SK-N-SH treated with all-trans-retinoic acid at 6 μM for 48 hours (cell line): ENCODE measurements at regions not wholly inside any gene's neighbourhood (a gene's known extent, or its start where the extent isn't known, plus 50 kb on each side); places are given as distances from the start of the nearest gene placed in this dataset.

Experiments used
- ATAC-seq: fragments of 200-7000 bp; cut with Tn5 transposase; 3 replicates; pipeline ENCODE4 v1.9.1; 2020; ENCODE audit warnings: mild to moderate bottlenecking, moderate library complexity
- BACH2 ChIP-seq: fragments of 250-450 bp; sonication (Bioruptor Pico); IDR thresholded peaks from 2 replicates; pipeline ENCODE4 v1.9.0; 2021; ENCODE audit warnings: mild to moderate bottlenecking, borderline replicate concordance
- CSDC2 ChIP-seq: fragments of 250-450 bp; sonication (Bioruptor Pico); IDR thresholded peaks from 2 replicates; pipeline ENCODE4 v1.5.0; 2020; ENCODE audit warnings: mild to moderate bottlenecking, moderate library complexity
- CSRNP3 ChIP-seq: fragments of 250-450 bp; sonication (Bioruptor Pico); IDR thresholded peaks from 2 replicates; pipeline ENCODE4 v1.5.1; 2021; ENCODE audit warnings: mild to moderate bottlenecking, moderate library complexity
- ESRRG ChIP-seq: fragments of 250-450 bp; sonication (Bioruptor Pico); IDR thresholded peaks from 2 replicates; pipeline ENCODE4 v1.6.1; 2021; ENCODE audit warnings: mild to moderate bottlenecking
- GLIS3 ChIP-seq: fragments of 250-450 bp; sonication (Bioruptor Pico); IDR thresholded peaks from 2 replicates; pipeline ENCODE4 v1.5.0; 2020; ENCODE audit warnings: mild to moderate bottlenecking, moderate library complexity
- ISL1 ChIP-seq: fragments of 250-450 bp; sonication (Bioruptor Pico); IDR thresholded peaks from 2 replicates; pipeline ENCODE4 v2.1.2; 2022; ENCODE audit warnings: mild to moderate bottlenecking, moderate library complexity
- OSR1 ChIP-seq: fragments of 250-450 bp; sonication (Bioruptor Pico); IDR thresholded peaks from 2 replicates; pipeline ENCODE4 v1.8.0; 2022; ENCODE audit warnings: moderate library complexity, mild to moderate bottlenecking, inconsistent platforms
- PATZ1 ChIP-seq: fragments of 250-450 bp; sonication (Bioruptor Pico); IDR thresholded peaks from 2 replicates; pipeline ENCODE4 v1.8.0; 2020; ENCODE audit warnings: mild to moderate bottlenecking, moderate library complexity, borderline replicate concordance
- POU6F1 ChIP-seq: fragments of 250-450 bp; sonication (Bioruptor Pico); IDR thresholded peaks from 2 replicates; pipeline ENCODE4 v1.8.0; 2021; ENCODE audit warnings: low read depth, mild to moderate bottlenecking, moderate library complexity, borderline replicate concordance
- PPARA ChIP-seq: fragments of 250-450 bp; sonication (Bioruptor Pico); IDR thresholded peaks from 2 replicates; pipeline ENCODE4 v1.5.0; 2020; ENCODE audit warnings: mild to moderate bottlenecking, borderline replicate concordance
- RARB ChIP-seq: fragments of 250-450 bp; sonication (Bioruptor Pico); IDR thresholded peaks from 2 replicates; pipeline ENCODE4 v1.8.0; 2021; ENCODE audit warnings: mild to moderate bottlenecking, moderate library complexity
- SNAI2 ChIP-seq: fragments of 250-450 bp; sonication (Bioruptor Pico); IDR thresholded peaks from 2 replicates; pipeline ENCODE4 v1.5.0; 2020; ENCODE audit warnings: mild to moderate bottlenecking, moderate library complexity
- TCF4 ChIP-seq: fragments of 250-450 bp; sonication (Bioruptor Pico); IDR thresholded peaks from 2 replicates; pipeline ENCODE4 v1.8.0; 2021; ENCODE audit warnings: mild to moderate bottlenecking, moderate library complexity, borderline replicate concordance
- TOX ChIP-seq: fragments of 250-450 bp; sonication (Bioruptor Pico); IDR thresholded peaks from 2 replicates; pipeline ENCODE4 v1.8.0; 2021; ENCODE audit warnings: mild to moderate bottlenecking, moderate library complexity, borderline replicate concordance
- TSHZ2 ChIP-seq: fragments of 250-450 bp; sonication (Bioruptor Pico); IDR thresholded peaks from 2 replicates; pipeline ENCODE4 v1.5.0; 2020; ENCODE audit warnings: mild to moderate bottlenecking, moderate library complexity
- ZFP3 ChIP-seq: fragments of 250-450 bp; sonication (Bioruptor Pico); IDR thresholded peaks from 2 replicates; pipeline ENCODE4 v1.5.0; 2020; ENCODE audit warnings: mild to moderate bottlenecking, moderate library complexity
- ZFP30 ChIP-seq: fragments of 450-650 bp; formaldehyde crosslinking; IDR thresholded peaks from 2 replicates; pipeline ENCODE4 v1.5.0; 2022; ENCODE audit warnings: mild to moderate bottlenecking, moderate library complexity
- ZNF565 ChIP-seq: fragments of 450-650 bp; formaldehyde crosslinking; conservative IDR thresholded peaks from 2 replicates; pipeline ENCODE4 v1.5.0; 2020; ENCODE audit warnings: low read depth, mild to moderate bottlenecking, moderate library complexity
- ZNF70 ChIP-seq: fragments of 450-650 bp; formaldehyde crosslinking; IDR thresholded peaks from 2 replicates; pipeline ENCODE4 v1.5.0; 2020; ENCODE audit warnings: mild to moderate bottlenecking, moderate library complexity
- ZNF8 ChIP-seq: fragments of 450-650 bp; formaldehyde crosslinking; IDR thresholded peaks from 2 replicates; pipeline ENCODE4 v1.5.0; 2020; ENCODE audit warnings: mild to moderate bottlenecking, moderate library complexity
- TF ChIP-seq, protein P1 (sequence below): fragments of 250-450 bp; sonication (Bioruptor Pico); IDR thresholded peaks from 2 replicates; pipeline ENCODE4 v1.5.1; 2020; ENCODE audit warnings: low read depth, mild to moderate bottlenecking, moderate library complexity

DNA sequence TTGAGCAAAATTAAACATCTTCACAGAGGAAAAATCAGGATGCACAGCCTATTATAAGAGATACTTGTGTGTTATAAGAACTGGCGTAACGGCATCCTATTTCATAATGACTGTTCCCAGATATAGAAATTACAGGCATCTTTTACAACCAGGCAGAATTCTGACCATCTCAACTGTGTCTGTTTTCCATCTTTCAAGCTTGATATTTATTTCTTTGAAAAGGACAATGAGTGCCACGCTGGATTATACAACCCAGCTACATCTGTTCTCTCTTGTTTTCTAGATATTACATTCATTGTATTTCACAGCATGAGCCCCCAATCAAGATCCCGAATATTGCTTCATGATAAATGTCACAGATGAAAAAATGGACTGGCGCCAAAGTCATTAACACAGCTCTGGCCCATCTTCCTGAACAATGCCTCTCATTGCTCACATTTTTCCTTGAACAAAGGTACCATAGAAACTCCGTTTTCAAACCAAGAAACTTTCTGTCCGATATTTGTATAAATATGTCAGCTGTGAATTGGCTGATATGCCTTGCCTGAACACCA lies 420.6 kb downstream of the TBL1XR1 start:
- no peak for TF ChIP-seq TOX (CRISPR knock-in tag)
- TF ChIP-seq ZFP3 (CRISPR knock-in tag), result no peak
- TF ChIP-seq BACH2 (CRISPR knock-in tag), result no peak
- TF ChIP-seq GLIS3 (CRISPR knock-in tag), result no peak
- no peak for TF ChIP-seq ESRRG (CRISPR knock-in tag)
- no peak for TF ChIP-seq ISL1 (CRISPR knock-in tag)
- TF ChIP-seq CSRNP3 (CRISPR knock-in tag), result no peak
- TF ChIP-seq POU6F1 (CRISPR knock-in tag), result no peak
- TF ChIP-seq PPARA (CRISPR knock-in tag), result no peak
- TF ChIP-seq TSHZ2, result no peak
- no peak for TF ChIP-seq PATZ1 (CRISPR knock-in tag)
- TF ChIP-seq TCF4 (CRISPR knock-in tag), result no peak
- TF ChIP-seq CSDC2, result no peak
- no peak for ATAC-seq

DNA sequence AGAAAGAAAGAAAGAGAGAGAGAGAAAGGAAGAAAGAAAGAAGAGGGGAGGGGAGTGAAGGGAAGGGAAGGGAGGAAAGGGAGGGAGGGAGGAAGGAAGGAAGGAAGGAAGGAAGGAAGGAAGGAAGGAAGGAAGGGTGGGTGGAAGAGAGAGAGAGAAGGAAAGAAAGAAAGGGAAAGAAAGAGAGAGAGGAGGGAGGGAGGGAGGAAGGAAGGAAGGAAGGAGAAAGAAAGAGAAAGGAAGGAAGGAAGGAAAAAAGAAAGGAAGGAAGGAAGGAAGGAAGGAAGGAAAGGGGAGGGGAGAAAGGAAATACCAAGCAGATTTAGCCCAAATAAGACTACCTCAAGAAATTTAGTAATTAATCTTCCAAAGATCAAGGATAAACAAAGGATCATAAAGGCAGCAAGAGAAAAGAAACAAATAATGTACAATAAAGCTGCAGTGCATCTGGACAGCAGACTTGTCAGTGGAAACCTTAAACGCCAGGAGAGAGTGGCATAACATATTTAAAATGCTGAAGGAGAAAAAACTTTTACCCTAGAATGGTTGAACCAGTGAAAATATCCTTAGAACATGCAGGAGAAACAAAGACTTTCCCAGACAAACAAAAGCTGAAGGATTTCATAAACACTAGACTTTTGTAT lies 427.6 kb downstream of the TBL1XR1 start:
- ATAC-seq, result no peak
- no peak for TF ChIP-seq SNAI2 (CRISPR knock-in tag)
- no peak for TF ChIP-seq ZNF70 (CRISPR knock-in tag)
- no peak for TF ChIP-seq RARB
- no peak for TF ChIP-seq ZFP30 (CRISPR knock-in tag)
- TF ChIP-seq CSRNP3 (CRISPR knock-in tag), result no peak
- TF ChIP-seq BACH2 (CRISPR knock-in tag), result no peak
- TF ChIP-seq ZNF565 (CRISPR knock-in tag), result no peak
- TF ChIP-seq PATZ1 (CRISPR knock-in tag), result no peak
- no peak for TF ChIP-seq POU6F1 (CRISPR knock-in tag)
- no peak for TF ChIP-seq ZNF8 (CRISPR knock-in tag)
- no peak for TF ChIP-seq OSR1 (CRISPR knock-in tag)
- TF ChIP-seq TOX (CRISPR knock-in tag), result no peak
- TF ChIP-seq, protein P1, sequence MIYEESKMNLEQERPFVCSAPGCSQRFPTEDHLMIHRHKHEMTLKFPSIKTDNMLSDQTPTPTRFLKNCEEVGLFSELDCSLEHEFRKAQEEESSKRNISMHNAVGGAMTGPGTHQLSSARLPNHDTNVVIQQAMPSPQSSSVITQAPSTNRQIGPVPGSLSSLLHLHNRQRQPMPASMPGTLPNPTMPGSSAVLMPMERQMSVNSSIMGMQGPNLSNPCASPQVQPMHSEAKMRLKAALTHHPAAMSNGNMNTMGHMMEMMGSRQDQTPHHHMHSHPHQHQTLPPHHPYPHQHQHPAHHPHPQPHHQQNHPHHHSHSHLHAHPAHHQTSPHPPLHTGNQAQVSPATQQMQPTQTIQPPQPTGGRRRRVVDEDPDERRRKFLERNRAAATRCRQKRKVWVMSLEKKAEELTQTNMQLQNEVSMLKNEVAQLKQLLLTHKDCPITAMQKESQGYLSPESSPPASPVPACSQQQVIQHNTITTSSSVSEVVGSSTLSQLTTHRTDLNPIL (CRISPR knock-in tag), result no peak
- TF ChIP-seq TSHZ2, result no peak
